Astrocyte of the cerebellum (primary cell): ENCODE measurements at regions not wholly inside any gene's neighbourhood (a gene's known extent, or its start where the extent isn't known, plus 50 kb on each side); places are given as distances from the start of the nearest gene placed in this dataset.
"Not testable (repeated sequence)": the region's sequence is repeated elsewhere in the genome, so short reads cannot be mapped to it uniquely, and the experiment has no call there.

Experiments used
- DNase-seq: peaks from one replicate; pipeline ENCODE4 v3.0.0-alpha.2; 2011; ENCODE audit warnings: low read depth
- H3K4me3 ChIP-seq: 2 replicates; pipeline ENCODE4 v1.5.1; 2011; ENCODE audit warnings: mild to moderate bottlenecking, low read depth, low read length, moderate library complexity
- CTCF ChIP-seq: IDR thresholded peaks from 2 replicates; pipeline ENCODE4 v1.5.1; 2012; ENCODE audit warnings: low read length, low read depth, moderate library complexity, mild to moderate bottlenecking; ENCODE audit errors: missing control alignments
- in situ Hi-C: cut with HindIII; loops from 2 replicates; pipeline ENCODE4 v1.10.0; 2017; ENCODE audit warnings: low sequenced_read_pairs

GRCh38 chr2:7649461-7650228, 732.4 kb downstream of the RNF144A start:
- no peak for DNase-seq
- TF ChIP-seq CTCF: no peak
- in situ Hi-C loops: no loop called here

DNA sequence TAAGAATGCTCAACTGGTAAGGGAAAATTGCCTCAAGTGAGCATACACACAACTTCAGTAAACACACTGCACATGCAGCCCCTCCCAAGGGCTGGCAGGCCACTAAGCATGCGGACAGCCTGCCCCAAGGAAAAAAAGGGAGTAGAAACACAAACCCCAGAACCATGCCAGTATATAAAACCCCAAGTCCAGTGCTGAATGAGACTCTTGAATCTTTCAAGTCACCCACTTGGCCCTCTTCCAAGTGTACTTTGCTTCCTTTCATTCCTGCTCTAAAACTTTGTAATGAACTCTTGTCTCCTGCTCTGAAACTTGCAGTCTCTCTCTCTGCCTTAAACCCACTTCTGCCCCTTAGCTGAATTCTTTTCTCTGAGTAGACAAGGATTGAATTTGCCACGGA, 736.4 kb downstream of the RNF144A start:
- in situ Hi-C loops: no loop called here

More at GRCh38 chr2:7649461-7650228, 732.4 kb downstream of the RNF144A start:
- no peak overlapping the region for H3K4me3 ChIP-seq

GRCh38 chr2:7655629-7656028, 738.4 kb downstream of the RNF144A start:
- in situ Hi-C loops: no loop called here
- H3K4me3 ChIP-seq: no peak overlapping the region
- TF ChIP-seq CTCF: no peak
- no peak for DNase-seq

More for the DNA sequence above, 736.4 kb downstream of the RNF144A start:
- H3K4me3 ChIP-seq: no peak overlapping the region
- DNase-seq: no peak
- TF ChIP-seq CTCF: no peak

DNA sequence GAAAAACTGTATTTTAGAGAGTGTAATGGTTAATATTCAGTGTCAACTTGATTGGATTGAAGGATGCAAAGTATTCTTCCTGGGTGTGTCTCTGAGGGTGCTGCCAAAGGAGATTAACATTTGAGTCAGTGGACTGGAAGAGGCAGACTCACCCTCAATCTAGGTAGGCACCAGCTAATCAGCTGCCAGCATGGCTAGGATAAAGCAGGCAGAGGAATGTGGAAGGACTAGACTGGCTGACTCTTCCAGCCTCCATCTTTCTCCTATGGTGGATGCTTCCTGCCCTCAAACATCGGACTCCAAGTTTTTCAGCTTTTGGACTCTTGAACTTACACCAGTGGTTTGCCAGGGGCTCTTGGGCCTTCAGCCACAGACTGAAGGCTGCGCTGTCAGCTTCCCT, 740.3 kb downstream of the RNF144A start:
- H3K4me3 ChIP-seq, in situ Hi-C loops, DNase-seq: not testable (repeated sequence)

DNA sequence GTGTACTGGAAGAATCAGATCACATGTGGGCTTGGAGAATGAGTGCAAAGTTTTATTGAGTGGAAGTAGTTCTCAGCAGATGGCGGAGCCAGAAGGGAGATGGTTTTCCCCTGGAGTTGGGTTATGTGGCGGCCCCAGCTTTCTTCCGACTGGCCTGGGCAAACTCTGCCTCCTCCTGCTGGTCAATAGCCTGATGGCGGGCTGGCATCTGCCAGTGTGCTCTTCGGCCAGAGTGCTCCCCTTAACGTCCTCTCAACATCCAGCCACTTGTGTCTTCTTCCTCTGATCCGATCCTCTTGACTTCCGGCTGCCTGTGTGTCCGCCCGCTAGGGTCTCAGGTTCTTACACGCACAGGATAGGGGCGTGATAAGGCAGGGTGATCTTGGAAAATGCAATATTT, 741.3 kb downstream of the RNF144A start:
- in situ Hi-C loops: no loop called here
- no peak overlapping the region for H3K4me3 ChIP-seq
- DNase-seq: no peak
- TF ChIP-seq CTCF: no peak

DNA sequence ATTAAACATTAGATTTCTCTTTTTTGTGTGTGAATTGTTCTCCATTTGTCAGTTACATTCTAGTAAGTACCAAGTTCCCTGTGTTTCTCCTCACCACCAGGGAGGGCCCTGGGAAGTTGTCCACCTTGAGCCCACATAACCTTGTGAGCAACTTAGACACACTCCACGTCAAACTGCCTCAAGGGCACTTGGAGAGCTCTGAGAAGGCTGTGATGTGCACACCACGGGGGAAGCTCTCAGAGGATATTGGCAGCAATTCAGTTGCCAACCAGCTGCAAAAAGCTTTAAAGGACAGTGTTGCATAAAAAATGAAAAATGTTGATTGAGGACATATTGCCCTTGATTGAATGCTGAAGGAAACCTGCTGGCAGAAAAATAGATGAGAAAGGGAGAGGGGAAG, 743.6 kb downstream of the RNF144A start:
- TF ChIP-seq CTCF: no peak
- no peak overlapping the region for H3K4me3 ChIP-seq
- in situ Hi-C loops: no loop called here
- DNase-seq: no peak

DNA sequence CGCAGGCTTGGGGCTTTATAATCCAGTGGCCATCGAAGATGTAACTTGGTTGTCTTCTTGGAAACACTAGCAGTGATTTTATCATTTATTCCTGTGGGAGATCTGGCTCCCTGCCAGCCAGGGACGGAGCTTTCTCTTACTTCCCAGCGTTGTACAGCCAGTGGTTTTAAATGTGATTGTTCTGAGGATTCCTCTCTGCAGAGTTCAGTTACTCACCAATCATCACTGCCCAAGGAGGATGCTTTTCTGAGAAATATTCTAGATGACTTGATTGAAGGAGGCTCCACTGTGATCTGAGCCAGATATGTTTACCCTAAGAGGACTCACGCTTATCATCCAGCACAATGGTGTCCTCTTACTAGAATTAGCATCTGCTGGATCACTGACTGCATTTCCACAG, 744.3 kb downstream of the RNF144A start:
- in situ Hi-C loops: no loop called here
- no peak for DNase-seq
- TF ChIP-seq CTCF: no peak
- no peak overlapping the region for H3K4me3 ChIP-seq
